ENCODE measurements at regions not wholly inside any gene's neighbourhood (a gene's known extent, or its start where the extent isn't known, plus 50 kb on each side); places are given as distances from the start of the nearest gene placed in this dataset.

DNA sequence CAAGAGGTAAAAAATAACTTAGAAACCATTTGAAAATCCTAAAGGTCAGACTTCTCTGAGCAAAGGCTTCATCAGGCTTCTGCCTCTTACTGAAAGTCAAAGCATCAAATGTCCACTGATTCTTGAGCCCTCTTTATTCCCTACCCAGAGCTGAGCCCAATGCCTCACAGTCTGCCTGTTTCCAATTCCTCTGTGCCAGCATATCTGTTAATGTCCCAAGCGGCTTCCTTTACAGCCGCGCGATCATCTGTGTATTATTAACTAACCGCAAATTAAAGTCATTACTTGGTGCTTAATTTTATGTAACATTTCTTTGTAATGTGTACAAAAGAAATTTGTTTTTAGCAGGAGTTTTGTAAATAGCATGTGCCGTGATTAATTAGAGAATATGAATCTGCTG is 418.8 kb upstream of the HNRNPA3 start:
- TF ChIP-seq, protein P1, sequence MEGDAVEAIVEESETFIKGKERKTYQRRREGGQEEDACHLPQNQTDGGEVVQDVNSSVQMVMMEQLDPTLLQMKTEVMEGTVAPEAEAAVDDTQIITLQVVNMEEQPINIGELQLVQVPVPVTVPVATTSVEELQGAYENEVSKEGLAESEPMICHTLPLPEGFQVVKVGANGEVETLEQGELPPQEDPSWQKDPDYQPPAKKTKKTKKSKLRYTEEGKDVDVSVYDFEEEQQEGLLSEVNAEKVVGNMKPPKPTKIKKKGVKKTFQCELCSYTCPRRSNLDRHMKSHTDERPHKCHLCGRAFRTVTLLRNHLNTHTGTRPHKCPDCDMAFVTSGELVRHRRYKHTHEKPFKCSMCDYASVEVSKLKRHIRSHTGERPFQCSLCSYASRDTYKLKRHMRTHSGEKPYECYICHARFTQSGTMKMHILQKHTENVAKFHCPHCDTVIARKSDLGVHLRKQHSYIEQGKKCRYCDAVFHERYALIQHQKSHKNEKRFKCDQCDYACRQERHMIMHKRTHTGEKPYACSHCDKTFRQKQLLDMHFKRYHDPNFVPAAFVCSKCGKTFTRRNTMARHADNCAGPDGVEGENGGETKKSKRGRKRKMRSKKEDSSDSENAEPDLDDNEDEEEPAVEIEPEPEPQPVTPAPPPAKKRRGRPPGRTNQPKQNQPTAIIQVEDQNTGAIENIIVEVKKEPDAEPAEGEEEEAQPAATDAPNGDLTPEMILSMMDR (IDR thresholded peaks at IDR 0.05) = no peak
- no peak for TF ChIP-seq POLR2A (IDR thresholded peaks at IDR 0.05)
